Mucosa of descending colon (tissue), 3 donors: ENCODE measurements at regions not wholly inside any gene's neighbourhood (a gene's known extent, or its start where the extent isn't known, plus 50 kb on each side); places are given as distances from the start of the nearest gene placed in this dataset.
"Not testable (repeated sequence)": the region's sequence is repeated elsewhere in the genome, so short reads cannot be mapped to it uniquely, and the experiment has no call there.

Source experiments
- ATAC-seq: fragments of 200-7000 bp; cut with Tn5 transposase; one replicate; pipeline ENCODE4 v1.9.1; 2020; ENCODE audit warnings: mild to moderate bottlenecking, moderate library complexity
- DNase-seq, 3 donors: peaks; one replicate each; pipeline ENCODE4 v3.0.0-alpha.2; 2020
- H3K36me3 ChIP-seq: fragments of 200-600 bp; one replicate; pipeline ENCODE4 v1.8.0; 2021; ENCODE audit warnings: low read depth, mild to moderate bottlenecking
- H3K4me1 ChIP-seq: fragments of 200-600 bp; one replicate; pipeline ENCODE4 v1.8.0; 2021; ENCODE audit warnings: low read depth, mild to moderate bottlenecking
- H3K4me3 ChIP-seq: fragments of 200-600 bp; one replicate; pipeline ENCODE4 v1.8.0; 2021; ENCODE audit warnings: mild to moderate bottlenecking
- H3K9me3 ChIP-seq: fragments of 200-600 bp; one replicate; pipeline ENCODE4 v1.8.0; 2021; ENCODE audit warnings: mild to moderate bottlenecking
- CTCF ChIP-seq: fragments of 200-600 bp; IDR thresholded peaks from one replicate; pipeline ENCODE4 v1.8.0; 2022; ENCODE audit warnings: antibody characterized with exemption, mild to moderate bottlenecking
- intact Hi-C, 2 donors: fragments of 100-400 bp; cut with DNase I in 1 of 2; cut with micrococcal nuclease in 1 of 2; formaldehyde crosslinking; loops; one replicate each; pipeline versions ENCODE4 v1.11.0 to v1.11.1; 2022; cut with DNase I, micrococcal nuclease
- donor health status: DM: no; HTN: no; CAD: no; lungs with moderate emphysema.
- donor health status: DM: no; HTN: no; CAD: no.
- donor health status: DM: no; HTN: yes; CAD: no.

- DNase-seq: no peak
- Histone ChIP-seq H3K4me3 (no peak overlapping the region), H3K9me3 (no peaks in the 10 kb centered on the region), H3K4me1 (no peaks in the 10 kb centered on the region), H3K36me3 (no peaks in the 10 kb centered on the region)
- no peak for ATAC-seq
- intact Hi-C loops: no loop called here
- no peak for TF ChIP-seq CTCF
These were observed 158.4 kb downstream of the DUSP10 start for GRCh38 chr1:221583465-221583864.

GRCh38 chr1:221587013-221587412 is 154.9 kb downstream of the DUSP10 start:
- H3K9me3 ChIP-seq, H3K4me3 ChIP-seq, H3K36me3 ChIP-seq, intact Hi-C loops, ATAC-seq, DNase-seq, H3K4me1 ChIP-seq: not testable (repeated sequence)

- intact Hi-C loops, H3K4me3 ChIP-seq, H3K36me3 ChIP-seq, DNase-seq, H3K9me3 ChIP-seq, H3K4me1 ChIP-seq, ATAC-seq: not testable (repeated sequence)
These were observed 150.6 kb downstream of the DUSP10 start for GRCh38 chr1:221591250-221591649.

GRCh38 chr1:221594576-221594975 is 147.3 kb downstream of the DUSP10 start:
- intact Hi-C loops: no loop called here
- no peak for ATAC-seq
- no peak for TF ChIP-seq CTCF
- H3K9me3 ChIP-seq: no peaks in the 10 kb centered on the region
- H3K4me3 ChIP-seq: no peak overlapping the region
- H3K36me3 ChIP-seq: no peaks in the 10 kb centered on the region
- H3K4me1 ChIP-seq: no peaks in the 10 kb centered on the region
- DNase-seq: no peak

GRCh38 chr1:221598122-221598521 is 143.8 kb downstream of the DUSP10 start:
- no peak for TF ChIP-seq CTCF
- intact Hi-C loops: no loop called here
- H3K36me3 ChIP-seq: no peaks in the 10 kb centered on the region
- no peak overlapping the region for H3K4me3 ChIP-seq
- no peaks in the 10 kb centered on the region for H3K4me1 ChIP-seq
- no peak for DNase-seq
- no peaks in the 10 kb centered on the region for H3K9me3 ChIP-seq
- no peak for ATAC-seq

GRCh38 chr1:221601166-221601565 is 140.7 kb downstream of the DUSP10 start:
- Histone ChIP-seq H3K9me3 (no peaks in the 10 kb centered on the region), H3K36me3 (no peaks in the 10 kb centered on the region), H3K4me3 (no peak overlapping the region), H3K4me1 (no peaks in the 10 kb centered on the region)
- DNase-seq (no peak), ATAC-seq (no peak)
- no peak for TF ChIP-seq CTCF
- intact Hi-C loops: no loop called here

- Histone ChIP-seq H3K4me3 (no peak overlapping the region), H3K9me3 (no peaks in the 10 kb centered on the region), H3K36me3 (no peaks in the 10 kb centered on the region), H3K4me1 (no peaks in the 10 kb centered on the region)
- no peak for ATAC-seq
- no peak for TF ChIP-seq CTCF
- DNase-seq: no peak
- intact Hi-C loops: no loop called here
These were observed 139.1 kb downstream of the DUSP10 start for GRCh38 chr1:221602830-221603229.

GRCh38 chr1:221604390-221604789 is 137.5 kb downstream of the DUSP10 start:
- intact Hi-C loops, ATAC-seq, H3K36me3 ChIP-seq, H3K4me1 ChIP-seq, H3K4me3 ChIP-seq, DNase-seq, H3K9me3 ChIP-seq: not testable (repeated sequence)
